Cardiac fibroblast (primary cell): ENCODE measurements at regions not wholly inside any gene's neighbourhood (a gene's known extent, or its start where the extent isn't known, plus 50 kb on each side); places are given as distances from the start of the nearest gene placed in this dataset.
A peak's percentile ranks its signal among the peaks of the same experiment; 100 is the strongest.

Experiments used
- DNase-seq, 2 donors: peaks; one replicate each; pipeline versions ENCODE4 v3.0.0 to v3.0.0-alpha.2; 2010; ENCODE audit warnings: low read depth in 2 of 2
- H3K4me3 ChIP-seq, 2 donors: replicated peaks in 1 of 2; 1 replicate in 1 of 2; 2 replicates in 1 of 2; pipeline ENCODE4 v1.5.1; 2011; ENCODE audit warnings: low read depth in 2 of 2, low read length in 2 of 2, mild to moderate bottlenecking in 2 of 2, moderate library complexity in 1 of 2
- CTCF ChIP-seq: IDR thresholded peaks from one replicate; pipeline ENCODE4 v1.5.1; 2011; ENCODE audit warnings: low read depth, mild to moderate bottlenecking, low read length, inconsistent platforms

- TF ChIP-seq CTCF, result no peak
- H3K4me3 ChIP-seq, result no peak overlapping the region
- no peak for DNase-seq
Observed at GRCh38 chr6:169071394-169071793, 182.3 kb downstream of the THBS2 start.

GRCh38 chr6:169070506-169071176 is 183.0 kb downstream of the THBS2 start:
- no peak overlapping the region for H3K4me3 ChIP-seq
- DNase-seq, result peak; percentile 98 to 99
- peak; percentile 23 for TF ChIP-seq CTCF

- no peak for DNase-seq
- TF ChIP-seq CTCF, result no peak
- H3K4me3 ChIP-seq, result no peak overlapping the region
Observed at GRCh38 chr6:169069356-169069755, 184.3 kb downstream of the THBS2 start.

- H3K4me3 ChIP-seq, result no peak overlapping the region
- TF ChIP-seq CTCF, result no peak
- no peak for DNase-seq
Observed at GRCh38 chr6:169064194-169064593, 189.5 kb downstream of the THBS2 start.

GRCh38 chr6:169062272-169062671 is 191.4 kb downstream of the THBS2 start:
- no peak for DNase-seq
- no peak overlapping the region for H3K4me3 ChIP-seq
- no peak for TF ChIP-seq CTCF

- DNase-seq, result no peak
- no peak for TF ChIP-seq CTCF
- no peak overlapping the region for H3K4me3 ChIP-seq
Observed at GRCh38 chr6:169058634-169059033, 195.0 kb downstream of the THBS2 start.

GRCh38 chr6:169052462-169052861 is 201.2 kb downstream of the THBS2 start:
- DNase-seq, result no peak
- no peak for TF ChIP-seq CTCF

More at GRCh38 chr6:169052462-169052861, 201.2 kb downstream of the THBS2 start:
- H3K4me3 ChIP-seq, result no peak overlapping the region
